IPS-18a (cell line): ENCODE measurements at regions not wholly inside any gene's neighbourhood (a gene's known extent, or its start where the extent isn't known, plus 50 kb on each side); places are given as distances from the start of the nearest gene placed in this dataset.

Experiments
- H3K27ac ChIP-seq: one replicate; pipeline ENCODE4 v1.5.1; 2013; ENCODE audit warnings: low read length
- H3K27me3 ChIP-seq: one replicate; pipeline ENCODE4 v1.6.1; 2013; ENCODE audit warnings: mild to moderate bottlenecking, low read length; ENCODE audit not compliant: control insufficient read depth, insufficient read depth
- H3K36me3 ChIP-seq: one replicate; pipeline ENCODE4 v1.6.1; 2013; ENCODE audit warnings: low read depth, low read length; ENCODE audit not compliant: control insufficient read depth
- H3K4me1 ChIP-seq: one replicate; pipeline ENCODE4 v1.6.1; 2013; ENCODE audit warnings: low read depth, low read length; ENCODE audit not compliant: control insufficient read depth
- H3K4me3 ChIP-seq: one replicate; pipeline ENCODE4 v1.5.1; 2013; ENCODE audit warnings: low read length
- H3K9ac ChIP-seq: one replicate; pipeline ENCODE4 v1.6.1; 2013; ENCODE audit warnings: mild to moderate bottlenecking, low read length, moderate library complexity
- H3K9me3 ChIP-seq: one replicate; pipeline ENCODE4 v1.6.1; 2013; ENCODE audit warnings: low read depth, low read length; ENCODE audit not compliant: control insufficient read depth

GRCh38 chr5:77849308-77849900 lies 73.3 kb upstream of the TBCA start:
- Histone ChIP-seq H3K27me3 (peaks cover 100% of the 10 kb centered on the region), H3K27ac (no peak overlapping the region), H3K9ac (no peak overlapping the region), H3K36me3 (no peaks in the 10 kb centered on the region), H3K4me3 (no peak overlapping the region), H3K4me1 (peaks cover 42% of the 10 kb centered on the region), H3K9me3 (no peaks in the 10 kb centered on the region)

GRCh38 chr5:77847814-77848290 lies 71.7 kb upstream of the TBCA start:
- no peak overlapping the region for H3K27ac ChIP-seq
- H3K9me3 ChIP-seq = no peaks in the 10 kb centered on the region
- H3K36me3 ChIP-seq = no peaks in the 10 kb centered on the region
- no peak overlapping the region for H3K4me3 ChIP-seq
- H3K9ac ChIP-seq = no peak overlapping the region
- peaks cover 50% of the 10 kb centered on the region for H3K4me1 ChIP-seq
- H3K27me3 ChIP-seq = peaks cover 100% of the 10 kb centered on the region

GRCh38 chr5:77847129-77847460 lies 71.0 kb upstream of the TBCA start:
- Histone ChIP-seq H3K9me3 (no peaks in the 10 kb centered on the region), H3K27ac (no peak overlapping the region), H3K27me3 (peaks cover 100% of the 10 kb centered on the region), H3K9ac (no peak overlapping the region), H3K4me3 (no peak overlapping the region), H3K36me3 (no peaks in the 10 kb centered on the region), H3K4me1 (peaks cover 47% of the 10 kb centered on the region)

GRCh38 chr5:77846422-77847128 lies 70.4 kb upstream of the TBCA start:
- no peak overlapping the region for H3K27ac ChIP-seq
- H3K4me3 ChIP-seq = no peak overlapping the region
- no peaks in the 10 kb centered on the region for H3K36me3 ChIP-seq
- no peaks in the 10 kb centered on the region for H3K9me3 ChIP-seq
- peaks cover 44% of the 10 kb centered on the region for H3K4me1 ChIP-seq
- no peak overlapping the region for H3K9ac ChIP-seq
- H3K27me3 ChIP-seq = peaks cover 100% of the 10 kb centered on the region

- Histone ChIP-seq H3K27ac (no peak overlapping the region), H3K36me3 (no peaks in the 10 kb centered on the region), H3K27me3 (peaks cover 100% of the 10 kb centered on the region)
These were observed 69.1 kb upstream of the TBCA start for GRCh38 chr5:77845324-77845646.

GRCh38 chr5:77844623-77845323 lies 68.6 kb upstream of the TBCA start:
- Histone ChIP-seq H3K27ac (no peak overlapping the region), H3K9ac (no peak overlapping the region), H3K4me1 (peaks cover 36% of the 10 kb centered on the region), H3K27me3 (peaks cover 100% of the 10 kb centered on the region), H3K4me3 (peak overlapping the region; percentile 49), H3K9me3 (no peaks in the 10 kb centered on the region), H3K36me3 (no peaks in the 10 kb centered on the region)

More at GRCh38 chr5:77845324-77845646, 69.1 kb upstream of the TBCA start:
- no peak overlapping the region for H3K9ac ChIP-seq
- H3K9me3 ChIP-seq = no peaks in the 10 kb centered on the region
- H3K4me1 ChIP-seq = peaks cover 38% of the 10 kb centered on the region
- no peak overlapping the region for H3K4me3 ChIP-seq

- Histone ChIP-seq H3K9me3 (no peaks in the 10 kb centered on the region), H3K4me3 (peak overlapping the region; percentile 49), H3K4me1 (peaks cover 33% of the 10 kb centered on the region), H3K9ac (no peak overlapping the region), H3K27ac (no peak overlapping the region), H3K27me3 (peaks cover 100% of the 10 kb centered on the region), H3K36me3 (no peaks in the 10 kb centered on the region)
These were observed 68.2 kb upstream of the TBCA start for GRCh38 chr5:77844373-77844622.

- H3K36me3 ChIP-seq = no peaks in the 10 kb centered on the region
- no peak overlapping the region for H3K9ac ChIP-seq
- no peaks in the 10 kb centered on the region for H3K9me3 ChIP-seq
- H3K27ac ChIP-seq = no peak overlapping the region
- peaks cover 33% of the 10 kb centered on the region for H3K4me1 ChIP-seq
- H3K27me3 ChIP-seq = peaks cover 100% of the 10 kb centered on the region
- H3K4me3 ChIP-seq = peak overlapping the region; percentile 49
These were observed 67.6 kb upstream of the TBCA start for GRCh38 chr5:77843570-77844372.

- Histone ChIP-seq H3K27me3 (peaks cover 91% of the 10 kb centered on the region), H3K27ac (no peak overlapping the region), H3K9me3 (no peaks in the 10 kb centered on the region), H3K4me1 (peaks cover 19% of the 10 kb centered on the region), H3K9ac (no peak overlapping the region), H3K36me3 (no peaks in the 10 kb centered on the region), H3K4me3 (no peak overlapping the region)
These were observed 66.1 kb upstream of the TBCA start for GRCh38 chr5:77842243-77842642.

GRCh38 chr5:77841616-77842015 lies 65.5 kb upstream of the TBCA start:
- Histone ChIP-seq H3K27ac (no peak overlapping the region), H3K36me3 (no peaks in the 10 kb centered on the region), H3K9me3 (no peaks in the 10 kb centered on the region), H3K4me3 (no peak overlapping the region), H3K4me1 (peaks cover 13% of the 10 kb centered on the region), H3K27me3 (peaks cover 88% of the 10 kb centered on the region), H3K9ac (no peak overlapping the region)

GRCh38 chr5:77840930-77841329 lies 64.8 kb upstream of the TBCA start:
- peaks cover 84% of the 10 kb centered on the region for H3K27me3 ChIP-seq
- H3K27ac ChIP-seq = no peak overlapping the region
- H3K9ac ChIP-seq = no peak overlapping the region
- H3K4me1 ChIP-seq = peaks cover 9% of the 10 kb centered on the region
- no peaks in the 10 kb centered on the region for H3K36me3 ChIP-seq
- no peak overlapping the region for H3K4me3 ChIP-seq
- no peaks in the 10 kb centered on the region for H3K9me3 ChIP-seq
